SK-N-SH treated with all-trans-retinoic acid at 6 μM for 48 hours (cell line): ENCODE measurements at regions not wholly inside any gene's neighbourhood (a gene's known extent, or its start where the extent isn't known, plus 50 kb on each side); places are given as distances from the start of the nearest gene placed in this dataset.

ENCODE experiments used
- ATAC-seq: fragments of 200-7000 bp; cut with Tn5 transposase; 3 replicates; pipeline ENCODE4 v1.9.1; 2020; ENCODE audit warnings: mild to moderate bottlenecking, moderate library complexity
- ARNTL ChIP-seq: fragments of 450-650 bp; formaldehyde crosslinking; IDR thresholded peaks from 2 replicates; pipeline ENCODE4 v1.5.0; 2020; ENCODE audit warnings: low read depth, mild to moderate bottlenecking, moderate library complexity, borderline replicate concordance
- BACH2 ChIP-seq: fragments of 250-450 bp; sonication (Bioruptor Pico); IDR thresholded peaks from 2 replicates; pipeline ENCODE4 v1.9.0; 2021; ENCODE audit warnings: mild to moderate bottlenecking, borderline replicate concordance
- CSDC2 ChIP-seq: fragments of 250-450 bp; sonication (Bioruptor Pico); IDR thresholded peaks from 2 replicates; pipeline ENCODE4 v1.5.0; 2020; ENCODE audit warnings: mild to moderate bottlenecking, moderate library complexity
- ESRRG ChIP-seq: fragments of 250-450 bp; sonication (Bioruptor Pico); IDR thresholded peaks from 2 replicates; pipeline ENCODE4 v1.6.1; 2021; ENCODE audit warnings: mild to moderate bottlenecking
- ISL1 ChIP-seq: fragments of 250-450 bp; sonication (Bioruptor Pico); IDR thresholded peaks from 2 replicates; pipeline ENCODE4 v2.1.2; 2022; ENCODE audit warnings: mild to moderate bottlenecking, moderate library complexity
- OSR1 ChIP-seq: fragments of 250-450 bp; sonication (Bioruptor Pico); IDR thresholded peaks from 2 replicates; pipeline ENCODE4 v1.8.0; 2022; ENCODE audit warnings: moderate library complexity, mild to moderate bottlenecking, inconsistent platforms
- PPARA ChIP-seq: fragments of 250-450 bp; sonication (Bioruptor Pico); IDR thresholded peaks from 2 replicates; pipeline ENCODE4 v1.5.0; 2020; ENCODE audit warnings: mild to moderate bottlenecking, borderline replicate concordance
- RARB ChIP-seq: fragments of 250-450 bp; sonication (Bioruptor Pico); IDR thresholded peaks from 2 replicates; pipeline ENCODE4 v1.8.0; 2021; ENCODE audit warnings: mild to moderate bottlenecking, moderate library complexity
- SNAI2 ChIP-seq: fragments of 250-450 bp; sonication (Bioruptor Pico); IDR thresholded peaks from 2 replicates; pipeline ENCODE4 v1.5.0; 2020; ENCODE audit warnings: mild to moderate bottlenecking, moderate library complexity
- TCF4 ChIP-seq: fragments of 250-450 bp; sonication (Bioruptor Pico); IDR thresholded peaks from 2 replicates; pipeline ENCODE4 v1.8.0; 2021; ENCODE audit warnings: mild to moderate bottlenecking, moderate library complexity, borderline replicate concordance
- TOX ChIP-seq: fragments of 250-450 bp; sonication (Bioruptor Pico); IDR thresholded peaks from 2 replicates; pipeline ENCODE4 v1.8.0; 2021; ENCODE audit warnings: mild to moderate bottlenecking, moderate library complexity, borderline replicate concordance
- ZC3H10 ChIP-seq: fragments of 250-450 bp; sonication (Bioruptor Pico); IDR thresholded peaks from 2 replicates; pipeline ENCODE4 v1.5.1; 2021; ENCODE audit warnings: mild to moderate bottlenecking, moderate library complexity
- ZFP3 ChIP-seq: fragments of 250-450 bp; sonication (Bioruptor Pico); IDR thresholded peaks from 2 replicates; pipeline ENCODE4 v1.5.0; 2020; ENCODE audit warnings: mild to moderate bottlenecking, moderate library complexity
- ZFP30 ChIP-seq: fragments of 450-650 bp; formaldehyde crosslinking; IDR thresholded peaks from 2 replicates; pipeline ENCODE4 v1.5.0; 2022; ENCODE audit warnings: mild to moderate bottlenecking, moderate library complexity
- ZNF565 ChIP-seq: fragments of 450-650 bp; formaldehyde crosslinking; conservative IDR thresholded peaks from 2 replicates; pipeline ENCODE4 v1.5.0; 2020; ENCODE audit warnings: low read depth, mild to moderate bottlenecking, moderate library complexity
- ZNF70 ChIP-seq: fragments of 450-650 bp; formaldehyde crosslinking; IDR thresholded peaks from 2 replicates; pipeline ENCODE4 v1.5.0; 2020; ENCODE audit warnings: mild to moderate bottlenecking, moderate library complexity
- ZNF8 ChIP-seq: fragments of 450-650 bp; formaldehyde crosslinking; IDR thresholded peaks from 2 replicates; pipeline ENCODE4 v1.5.0; 2020; ENCODE audit warnings: mild to moderate bottlenecking, moderate library complexity
- TF ChIP-seq, protein P1 (sequence below): fragments of 250-450 bp; sonication (Bioruptor Pico); IDR thresholded peaks from 2 replicates; pipeline ENCODE4 v1.5.0; 2020; ENCODE audit warnings: mild to moderate bottlenecking, moderate library complexity
- TF ChIP-seq, protein P2 (sequence below): fragments of 250-450 bp; sonication (Bioruptor Pico); IDR thresholded peaks from 2 replicates; pipeline ENCODE4 v1.8.0; 2020; ENCODE audit warnings: mild to moderate bottlenecking, moderate library complexity, borderline replicate concordance
- TF ChIP-seq, protein P3 (sequence below): fragments of 250-450 bp; sonication (Bioruptor Pico); IDR thresholded peaks from 2 replicates; pipeline ENCODE4 v1.5.1; 2021; ENCODE audit warnings: mild to moderate bottlenecking, moderate library complexity
- TF ChIP-seq, protein P4 (sequence below): fragments of 250-450 bp; sonication (Bioruptor Pico); IDR thresholded peaks from 2 replicates; pipeline ENCODE4 v1.5.1; 2020; ENCODE audit warnings: low read depth, mild to moderate bottlenecking, moderate library complexity

DNA sequence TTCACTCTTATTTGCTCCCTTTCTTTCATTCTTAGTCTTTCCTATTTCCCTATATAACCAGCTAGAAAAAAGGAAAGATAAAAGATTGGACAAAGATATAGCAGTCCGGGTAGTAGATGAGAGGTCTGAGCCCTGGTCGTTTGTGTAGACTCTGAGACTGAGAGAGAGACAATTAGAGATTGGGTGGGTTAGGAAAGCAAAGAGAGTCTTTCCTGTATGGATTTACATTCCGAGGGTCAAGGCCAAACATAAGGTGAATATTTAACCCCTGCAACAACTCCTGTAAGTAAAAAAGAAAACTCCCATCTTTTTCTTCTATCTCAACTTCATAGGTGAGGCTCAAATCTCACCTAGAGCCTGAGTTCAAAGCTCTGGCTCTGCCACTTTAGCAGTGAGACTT, 218.0 kb upstream of the FGGY start (continued):
- TF ChIP-seq OSR1 (CRISPR knock-in tag) (no peak), ZFP30 (CRISPR knock-in tag) (no peak), BACH2 (no peak), RARB (no peak), ZNF565 (CRISPR knock-in tag) (no peak), ZC3H10 (CRISPR knock-in tag) (no peak)

DNA sequence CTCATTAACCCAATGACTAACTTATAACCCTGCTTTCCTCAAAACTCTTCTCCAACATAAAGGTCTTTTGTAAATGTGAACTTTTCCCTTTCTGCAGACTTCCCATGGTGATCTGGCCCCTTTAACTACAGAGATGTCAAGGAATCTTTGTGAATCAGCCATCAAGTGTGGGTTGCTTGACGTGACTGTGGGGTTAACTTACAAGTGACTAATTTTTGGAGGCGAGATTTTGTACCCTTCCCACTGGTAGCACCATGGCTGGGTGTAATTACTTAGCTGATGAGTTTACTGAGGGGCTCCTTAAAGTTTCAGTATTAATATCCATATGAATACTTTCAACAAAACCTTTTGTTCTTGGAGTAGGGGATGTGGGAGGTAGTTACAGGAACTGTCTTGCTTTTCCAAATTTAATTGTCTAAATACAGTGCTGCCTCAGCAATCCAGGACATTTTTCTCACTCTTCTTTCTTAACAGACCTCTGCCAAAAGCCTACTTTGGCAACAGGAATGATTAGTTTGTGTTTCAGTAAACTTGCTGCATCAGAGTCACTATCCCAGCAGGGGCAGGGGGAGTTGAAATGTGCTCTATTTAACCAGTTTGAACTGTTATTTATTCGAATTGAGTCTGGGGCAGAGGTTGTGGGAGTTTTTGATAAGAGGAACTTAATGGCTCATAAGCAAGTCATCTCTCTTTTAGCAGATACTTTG, 217.3 kb upstream of the FGGY start:
- TF ChIP-seq ZC3H10 (CRISPR knock-in tag) (no peak), ESRRG (CRISPR knock-in tag) (no peak), RARB (no peak), PPARA (CRISPR knock-in tag) (no peak), TOX (no peak), TCF4 (CRISPR knock-in tag) (no peak), ZNF565 (CRISPR knock-in tag) (no peak), ZNF8 (CRISPR knock-in tag) (no peak), ZFP3 (CRISPR knock-in tag) (no peak), ISL1 (CRISPR knock-in tag) (no peak)
- TF ChIP-seq, protein P1, sequence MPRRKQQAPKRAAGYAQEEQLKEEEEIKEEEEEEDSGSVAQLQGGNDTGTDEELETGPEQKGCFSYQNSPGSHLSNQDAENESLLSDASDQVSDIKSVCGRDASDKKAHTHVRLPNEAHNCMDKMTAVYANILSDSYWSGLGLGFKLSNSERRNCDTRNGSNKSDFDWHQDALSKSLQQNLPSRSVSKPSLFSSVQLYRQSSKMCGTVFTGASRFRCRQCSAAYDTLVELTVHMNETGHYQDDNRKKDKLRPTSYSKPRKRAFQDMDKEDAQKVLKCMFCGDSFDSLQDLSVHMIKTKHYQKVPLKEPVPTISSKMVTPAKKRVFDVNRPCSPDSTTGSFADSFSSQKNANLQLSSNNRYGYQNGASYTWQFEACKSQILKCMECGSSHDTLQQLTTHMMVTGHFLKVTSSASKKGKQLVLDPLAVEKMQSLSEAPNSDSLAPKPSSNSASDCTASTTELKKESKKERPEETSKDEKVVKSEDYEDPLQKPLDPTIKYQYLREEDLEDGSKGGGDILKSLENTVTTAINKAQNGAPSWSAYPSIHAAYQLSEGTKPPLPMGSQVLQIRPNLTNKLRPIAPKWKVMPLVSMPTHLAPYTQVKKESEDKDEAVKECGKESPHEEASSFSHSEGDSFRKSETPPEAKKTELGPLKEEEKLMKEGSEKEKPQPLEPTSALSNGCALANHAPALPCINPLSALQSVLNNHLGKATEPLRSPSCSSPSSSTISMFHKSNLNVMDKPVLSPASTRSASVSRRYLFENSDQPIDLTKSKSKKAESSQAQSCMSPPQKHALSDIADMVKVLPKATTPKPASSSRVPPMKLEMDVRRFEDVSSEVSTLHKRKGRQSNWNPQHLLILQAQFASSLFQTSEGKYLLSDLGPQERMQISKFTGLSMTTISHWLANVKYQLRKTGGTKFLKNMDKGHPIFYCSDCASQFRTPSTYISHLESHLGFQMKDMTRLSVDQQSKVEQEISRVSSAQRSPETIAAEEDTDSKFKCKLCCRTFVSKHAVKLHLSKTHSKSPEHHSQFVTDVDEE (CRISPR knock-in tag), result no peak
- ATAC-seq, result no peak

DNA sequence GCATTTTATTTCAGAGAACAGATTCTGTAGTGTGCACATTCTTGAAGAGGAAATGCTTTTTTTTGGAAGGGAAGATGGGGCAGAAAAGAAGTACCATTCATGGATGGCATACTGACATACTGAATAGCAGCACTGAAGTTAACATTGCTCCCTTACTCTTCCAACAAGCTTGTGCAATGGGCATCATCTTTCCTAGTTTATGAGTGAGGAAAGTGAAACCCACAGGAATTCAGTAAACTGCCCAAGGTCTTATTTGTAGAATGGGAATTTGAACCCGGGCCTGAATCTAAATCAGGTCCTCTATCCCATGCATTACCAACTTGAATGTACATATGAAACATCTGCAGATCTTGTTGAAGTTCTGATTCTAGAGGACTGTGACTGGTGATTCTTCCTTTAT, 215.7 kb upstream of the FGGY start:
- TF ChIP-seq TOX (no peak), ARNTL (CRISPR knock-in tag) (no peak), ISL1 (CRISPR knock-in tag) (no peak), ZFP3 (CRISPR knock-in tag) (no peak), ESRRG (CRISPR knock-in tag) (no peak), ZNF70 (CRISPR knock-in tag) (no peak), ZNF8 (CRISPR knock-in tag) (no peak), CSDC2 (no peak), ZC3H10 (CRISPR knock-in tag) (no peak), SNAI2 (no peak), RARB (no peak), BACH2 (no peak)
- TF ChIP-seq, protein P2, sequence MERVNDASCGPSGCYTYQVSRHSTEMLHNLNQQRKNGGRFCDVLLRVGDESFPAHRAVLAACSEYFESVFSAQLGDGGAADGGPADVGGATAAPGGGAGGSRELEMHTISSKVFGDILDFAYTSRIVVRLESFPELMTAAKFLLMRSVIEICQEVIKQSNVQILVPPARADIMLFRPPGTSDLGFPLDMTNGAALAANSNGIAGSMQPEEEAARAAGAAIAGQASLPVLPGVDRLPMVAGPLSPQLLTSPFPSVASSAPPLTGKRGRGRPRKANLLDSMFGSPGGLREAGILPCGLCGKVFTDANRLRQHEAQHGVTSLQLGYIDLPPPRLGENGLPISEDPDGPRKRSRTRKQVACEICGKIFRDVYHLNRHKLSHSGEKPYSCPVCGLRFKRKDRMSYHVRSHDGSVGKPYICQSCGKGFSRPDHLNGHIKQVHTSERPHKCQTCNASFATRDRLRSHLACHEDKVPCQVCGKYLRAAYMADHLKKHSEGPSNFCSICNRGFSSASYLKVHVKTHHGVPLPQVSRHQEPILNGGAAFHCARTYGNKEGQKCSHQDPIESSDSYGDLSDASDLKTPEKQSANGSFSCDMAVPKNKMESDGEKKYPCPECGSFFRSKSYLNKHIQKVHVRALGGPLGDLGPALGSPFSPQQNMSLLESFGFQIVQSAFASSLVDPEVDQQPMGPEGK, result no peak
- TF ChIP-seq, protein P3, sequence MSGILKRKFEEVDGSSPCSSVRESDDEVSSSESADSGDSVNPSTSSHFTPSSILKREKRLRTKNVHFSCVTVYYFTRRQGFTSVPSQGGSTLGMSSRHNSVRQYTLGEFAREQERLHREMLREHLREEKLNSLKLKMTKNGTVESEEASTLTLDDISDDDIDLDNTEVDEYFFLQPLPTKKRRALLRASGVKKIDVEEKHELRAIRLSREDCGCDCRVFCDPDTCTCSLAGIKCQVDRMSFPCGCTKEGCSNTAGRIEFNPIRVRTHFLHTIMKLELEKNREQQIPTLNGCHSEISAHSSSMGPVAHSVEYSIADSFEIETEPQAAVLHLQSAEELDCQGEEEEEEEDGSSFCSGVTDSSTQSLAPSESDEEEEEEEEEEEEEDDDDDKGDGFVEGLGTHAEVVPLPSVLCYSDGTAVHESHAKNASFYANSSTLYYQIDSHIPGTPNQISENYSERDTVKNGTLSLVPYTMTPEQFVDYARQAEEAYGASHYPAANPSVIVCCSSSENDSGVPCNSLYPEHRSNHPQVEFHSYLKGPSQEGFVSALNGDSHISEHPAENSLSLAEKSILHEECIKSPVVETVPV (CRISPR knock-in tag), result no peak
- TF ChIP-seq, protein P4, sequence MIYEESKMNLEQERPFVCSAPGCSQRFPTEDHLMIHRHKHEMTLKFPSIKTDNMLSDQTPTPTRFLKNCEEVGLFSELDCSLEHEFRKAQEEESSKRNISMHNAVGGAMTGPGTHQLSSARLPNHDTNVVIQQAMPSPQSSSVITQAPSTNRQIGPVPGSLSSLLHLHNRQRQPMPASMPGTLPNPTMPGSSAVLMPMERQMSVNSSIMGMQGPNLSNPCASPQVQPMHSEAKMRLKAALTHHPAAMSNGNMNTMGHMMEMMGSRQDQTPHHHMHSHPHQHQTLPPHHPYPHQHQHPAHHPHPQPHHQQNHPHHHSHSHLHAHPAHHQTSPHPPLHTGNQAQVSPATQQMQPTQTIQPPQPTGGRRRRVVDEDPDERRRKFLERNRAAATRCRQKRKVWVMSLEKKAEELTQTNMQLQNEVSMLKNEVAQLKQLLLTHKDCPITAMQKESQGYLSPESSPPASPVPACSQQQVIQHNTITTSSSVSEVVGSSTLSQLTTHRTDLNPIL (CRISPR knock-in tag), result no peak
- no peak for ATAC-seq

DNA sequence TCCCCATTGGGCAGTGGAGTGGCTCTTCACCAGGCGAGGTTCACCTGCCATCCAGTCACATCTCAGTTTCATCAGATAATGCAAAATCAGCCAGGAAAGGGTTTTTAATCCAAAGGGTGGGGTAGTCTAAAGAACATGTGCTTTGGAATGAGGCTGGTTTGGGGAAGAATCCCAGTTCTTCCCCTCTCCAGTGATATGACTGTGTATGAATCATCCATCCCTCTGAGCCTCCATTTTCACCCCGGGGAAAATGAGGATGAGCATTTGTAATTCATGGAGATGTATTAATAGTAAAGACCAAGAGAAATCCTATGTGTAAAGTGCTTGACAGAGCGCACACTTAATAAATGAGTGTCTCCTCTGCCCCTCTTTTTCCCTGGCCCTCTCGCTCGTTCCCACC, 215.1 kb upstream of the FGGY start:
- TF ChIP-seq ZNF565 (CRISPR knock-in tag) (no peak), TOX (no peak), SNAI2 (no peak), RARB (no peak), CSDC2 (no peak)
- no peak for ATAC-seq
